ENCODE measurements at regions not wholly inside any gene's neighbourhood (a gene's known extent, or its start where the extent isn't known, plus 50 kb on each side); places are given as distances from the start of the nearest gene placed in this dataset.

GRCh38 chr3:111283165-111283564 lies 211.5 kb downstream of the NECTIN3 start:
- no peak for TF ChIP-seq CTCF (IDR thresholded peaks at IDR 0.05; ENCODE audit: low read length)
- TF ChIP-seq EZH2 (IDR thresholded peaks at IDR 0.05; ENCODE audit: borderline replicate concordance, low read length): no peak
